NT2/D1 (cell line): ENCODE measurements at regions not wholly inside any gene's neighbourhood (a gene's known extent, or its start where the extent isn't known, plus 50 kb on each side); places are given as distances from the start of the nearest gene placed in this dataset.

Source experiments
- SUZ12 ChIP-seq: IDR thresholded peaks from 2 replicates; pipeline ENCODE4 v1.6.1; 2011; ENCODE audit not compliant: insufficient read length, insufficient read depth; ENCODE audit errors: extremely low read depth
- ZNF274 ChIP-seq: IDR thresholded peaks from 2 replicates; pipeline ENCODE4 v1.6.1; 2011; ENCODE audit warnings: mild to moderate bottlenecking, low read depth, low read length

DNA sequence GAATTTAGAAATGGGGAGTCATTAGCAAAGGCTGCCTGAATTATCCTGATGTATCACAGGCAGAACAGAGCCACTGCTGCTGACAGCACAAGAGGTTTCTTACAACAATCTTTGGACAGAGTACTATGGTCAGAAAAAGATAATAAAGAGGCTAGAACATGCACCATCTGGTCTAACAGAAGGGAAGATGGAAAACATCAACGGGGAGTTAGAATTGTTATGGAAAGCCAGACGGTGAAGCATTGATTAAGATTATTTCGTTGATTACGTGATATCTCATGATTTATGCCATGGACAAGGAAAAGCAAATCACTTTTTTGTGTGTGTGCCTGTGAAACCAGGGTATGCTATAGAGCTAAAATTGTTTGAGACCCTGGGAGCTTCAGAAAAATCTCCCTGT lies 409.4 kb upstream of the ETAA1 start:
- TF ChIP-seq SUZ12, result no peak
- TF ChIP-seq ZNF274, result no peak
